ENCODE measurements at regions not wholly inside any gene's neighbourhood (a gene's known extent, or its start where the extent isn't known, plus 50 kb on each side); places are given as distances from the start of the nearest gene placed in this dataset.

DNA sequence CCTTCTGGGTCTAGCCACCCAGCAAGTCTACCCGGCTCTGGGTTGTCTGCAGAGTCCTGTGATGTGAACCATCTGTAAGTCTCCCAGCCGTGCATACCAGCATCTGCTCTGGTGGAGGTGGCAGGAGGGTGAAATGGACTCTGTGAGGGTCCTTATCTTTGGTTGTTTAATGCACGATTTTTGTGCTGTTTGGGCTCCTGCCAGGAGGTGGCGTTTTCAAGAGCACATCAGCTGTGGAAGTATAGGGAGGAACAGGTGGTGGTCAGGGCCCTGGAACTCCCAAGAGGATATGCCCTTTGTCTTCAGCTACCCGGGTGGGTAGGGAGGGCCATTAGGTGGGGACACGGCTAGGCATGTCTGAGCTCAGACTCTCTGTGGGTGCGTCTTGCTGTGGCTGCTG, 66.5 kb upstream of the ZFP42 start:
- no peak overlapping the region for H3K4me3 ChIP-seq (ENCODE audit: low read depth in 1 of 2, low read length in 1 of 2)

DNA sequence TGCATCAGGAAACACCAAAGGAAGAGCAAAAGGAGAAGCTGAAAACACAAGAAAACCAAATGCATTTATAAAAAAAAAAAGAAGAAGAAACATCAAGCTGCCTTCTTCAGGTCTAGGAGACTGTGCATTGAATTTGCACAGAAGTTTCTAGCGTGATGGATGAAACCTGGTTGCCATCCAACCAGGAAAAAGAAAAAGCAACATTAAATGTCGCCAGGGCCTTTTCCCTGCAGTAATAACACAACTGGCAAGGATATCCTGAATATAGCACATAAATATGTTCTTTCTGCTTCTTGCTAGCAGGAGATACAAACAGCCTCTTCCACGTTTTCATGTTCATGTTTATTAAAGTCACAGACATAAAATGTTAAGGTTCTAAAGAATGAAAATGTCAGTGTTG, 60.8 kb upstream of the ZFP42 start:
- Histone ChIP-seq H3K4me1 (ENCODE audit: control insufficient read depth in 1 of 2, insufficient read depth in 1 of 2, low read depth in 1 of 2, low read length in 1 of 2) (no peaks in the 10 kb centered on the region), H3K36me3 (no peaks in the 10 kb centered on the region), H3K27ac (no peak overlapping the region), H3K9me3 (no peaks in the 10 kb centered on the region), H3K27me3 (no peaks in the 10 kb centered on the region), H3K4me3 (ENCODE audit: low read depth in 1 of 2, low read length in 1 of 2) (no peak overlapping the region)
- TF ChIP-seq, protein P1, sequence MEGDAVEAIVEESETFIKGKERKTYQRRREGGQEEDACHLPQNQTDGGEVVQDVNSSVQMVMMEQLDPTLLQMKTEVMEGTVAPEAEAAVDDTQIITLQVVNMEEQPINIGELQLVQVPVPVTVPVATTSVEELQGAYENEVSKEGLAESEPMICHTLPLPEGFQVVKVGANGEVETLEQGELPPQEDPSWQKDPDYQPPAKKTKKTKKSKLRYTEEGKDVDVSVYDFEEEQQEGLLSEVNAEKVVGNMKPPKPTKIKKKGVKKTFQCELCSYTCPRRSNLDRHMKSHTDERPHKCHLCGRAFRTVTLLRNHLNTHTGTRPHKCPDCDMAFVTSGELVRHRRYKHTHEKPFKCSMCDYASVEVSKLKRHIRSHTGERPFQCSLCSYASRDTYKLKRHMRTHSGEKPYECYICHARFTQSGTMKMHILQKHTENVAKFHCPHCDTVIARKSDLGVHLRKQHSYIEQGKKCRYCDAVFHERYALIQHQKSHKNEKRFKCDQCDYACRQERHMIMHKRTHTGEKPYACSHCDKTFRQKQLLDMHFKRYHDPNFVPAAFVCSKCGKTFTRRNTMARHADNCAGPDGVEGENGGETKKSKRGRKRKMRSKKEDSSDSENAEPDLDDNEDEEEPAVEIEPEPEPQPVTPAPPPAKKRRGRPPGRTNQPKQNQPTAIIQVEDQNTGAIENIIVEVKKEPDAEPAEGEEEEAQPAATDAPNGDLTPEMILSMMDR (IDR thresholded peaks at IDR 0.05), result no peak

More for the DNA sequence above, 66.5 kb upstream of the ZFP42 start:
- no peaks in the 10 kb centered on the region for H3K27me3 ChIP-seq
- no peak overlapping the region for H3K27ac ChIP-seq
- no peaks in the 10 kb centered on the region for H3K36me3 ChIP-seq
- TF ChIP-seq, protein P1 (IDR thresholded peaks at IDR 0.05), result no peak
- H3K9me3 ChIP-seq, result no peaks in the 10 kb centered on the region
- no peaks in the 10 kb centered on the region for H3K4me1 ChIP-seq (ENCODE audit: control insufficient read depth in 1 of 2, insufficient read depth in 1 of 2, low read depth in 1 of 2, low read length in 1 of 2)

DNA sequence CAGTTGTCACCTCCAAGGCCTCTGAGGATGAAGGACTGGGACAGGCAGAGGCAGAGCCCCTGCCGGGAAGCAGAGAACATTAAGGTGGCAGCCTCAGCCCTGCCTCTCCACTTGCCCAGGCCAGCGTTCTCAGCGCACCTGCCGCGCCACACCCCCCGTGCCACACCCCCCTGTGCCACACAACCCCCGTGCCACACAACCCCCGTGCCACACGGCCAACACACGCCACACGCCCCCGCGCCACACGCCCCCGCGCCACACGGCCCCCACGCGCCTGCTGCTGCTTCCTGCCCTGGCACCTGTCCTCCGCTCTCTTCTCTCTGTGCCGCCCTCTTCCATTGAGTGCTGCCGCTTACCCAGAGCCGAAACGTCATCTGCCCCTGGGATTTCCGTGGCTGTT, 58.0 kb upstream of the ZFP42 start:
- H3K36me3 ChIP-seq, result no peaks in the 10 kb centered on the region
- H3K27me3 ChIP-seq, result no peaks in the 10 kb centered on the region
- TF ChIP-seq, protein P1 (IDR thresholded peaks at IDR 0.05), result no peak
- H3K4me1 ChIP-seq (ENCODE audit: control insufficient read depth in 1 of 2, insufficient read depth in 1 of 2, low read depth in 1 of 2, low read length in 1 of 2), result no peaks in the 10 kb centered on the region
- no peaks in the 10 kb centered on the region for H3K9me3 ChIP-seq
- no peak overlapping the region for H3K4me3 ChIP-seq (ENCODE audit: low read depth in 1 of 2, low read length in 1 of 2)
- H3K27ac ChIP-seq, result no peak overlapping the region

DNA sequence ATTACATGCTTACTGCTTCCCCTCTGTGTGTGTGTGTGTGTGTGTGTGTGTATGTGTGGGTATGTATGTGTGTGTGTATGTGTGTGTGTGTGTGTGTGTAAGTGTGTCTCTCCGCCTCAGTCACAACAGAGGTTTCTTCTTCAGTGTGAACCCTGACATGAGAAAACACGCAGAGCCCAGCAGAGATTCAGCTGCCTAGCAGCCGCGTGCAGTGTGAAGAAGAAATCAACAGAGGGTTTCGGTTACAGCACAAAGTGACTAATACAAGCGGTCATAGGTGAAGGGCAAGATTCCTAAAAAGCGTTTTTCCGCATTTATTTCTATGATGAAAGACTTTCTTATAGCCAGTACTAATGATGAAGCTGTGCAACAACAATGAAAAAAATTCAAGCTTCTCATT, 55.3 kb upstream of the ZFP42 start:
- H3K9me3 ChIP-seq, result no peaks in the 10 kb centered on the region
- no peak overlapping the region for H3K27ac ChIP-seq
- TF ChIP-seq, protein P1 (IDR thresholded peaks at IDR 0.05), result no peak
- H3K36me3 ChIP-seq, result no peaks in the 10 kb centered on the region
- no peak overlapping the region for H3K4me3 ChIP-seq (ENCODE audit: low read depth in 1 of 2, low read length in 1 of 2)
- no peaks in the 10 kb centered on the region for H3K27me3 ChIP-seq
- H3K4me1 ChIP-seq (ENCODE audit: control insufficient read depth in 1 of 2, insufficient read depth in 1 of 2, low read depth in 1 of 2, low read length in 1 of 2), result no peaks in the 10 kb centered on the region

DNA sequence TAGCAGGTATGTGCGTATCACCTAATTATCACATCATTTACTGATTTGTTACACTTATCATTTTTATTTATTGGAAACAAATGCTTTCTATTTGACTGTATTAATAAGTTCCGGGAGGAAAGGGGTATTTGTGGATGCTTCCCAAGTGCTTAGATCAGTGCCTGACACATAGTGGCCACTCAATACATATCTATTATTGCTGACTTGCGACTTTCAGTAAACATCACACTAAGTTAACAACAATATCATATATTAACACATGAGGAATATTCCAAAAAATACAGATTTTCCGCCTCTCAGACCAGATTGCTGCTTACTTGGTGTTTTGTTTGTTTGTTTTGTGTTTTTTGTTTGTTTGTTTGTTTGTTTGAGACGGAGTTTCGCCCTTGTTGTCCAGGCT, 52.6 kb upstream of the ZFP42 start:
- Histone ChIP-seq H3K4me1 (ENCODE audit: control insufficient read depth in 1 of 2, insufficient read depth in 1 of 2, low read depth in 1 of 2, low read length in 1 of 2) (no peaks in the 10 kb centered on the region), H3K27me3 (no peaks in the 10 kb centered on the region), H3K4me3 (ENCODE audit: low read depth in 1 of 2, low read length in 1 of 2) (no peak overlapping the region), H3K27ac (no peak overlapping the region), H3K36me3 (no peaks in the 10 kb centered on the region), H3K9me3 (no peaks in the 10 kb centered on the region)
- TF ChIP-seq, protein P1 (IDR thresholded peaks at IDR 0.05), result no peak

DNA sequence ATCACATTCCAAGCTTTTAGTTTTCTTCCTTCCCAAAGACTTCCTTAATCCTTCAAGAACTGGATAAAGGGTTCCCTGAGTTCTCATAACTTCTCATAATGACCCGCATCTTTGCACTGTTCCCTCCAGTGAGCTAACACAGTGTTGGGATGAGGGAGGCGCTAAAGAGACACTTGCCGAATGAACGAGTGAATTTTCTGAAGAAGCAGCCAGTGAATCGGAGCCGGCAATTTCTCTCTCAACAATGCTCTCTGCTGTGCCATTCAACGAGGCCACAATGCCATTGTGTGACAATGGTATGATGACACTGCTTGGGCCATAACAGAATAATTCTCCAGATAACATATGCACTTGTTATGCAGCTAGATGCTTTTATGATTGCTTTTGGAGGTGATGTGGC, 51.4 kb upstream of the ZFP42 start:
- TF ChIP-seq, protein P1 (IDR thresholded peaks at IDR 0.05), result no peak

More for the DNA sequence above, 51.4 kb upstream of the ZFP42 start:
- no peaks in the 10 kb centered on the region for H3K9me3 ChIP-seq
- H3K4me3 ChIP-seq (ENCODE audit: low read depth in 1 of 2, low read length in 1 of 2), result no peak overlapping the region
- no peaks in the 10 kb centered on the region for H3K4me1 ChIP-seq (ENCODE audit: control insufficient read depth in 1 of 2, insufficient read depth in 1 of 2, low read depth in 1 of 2, low read length in 1 of 2)
- no peaks in the 10 kb centered on the region for H3K36me3 ChIP-seq
- no peak overlapping the region for H3K27ac ChIP-seq
- no peaks in the 10 kb centered on the region for H3K27me3 ChIP-seq

Data from neutrophil (primary cell).